ENCODE measurements at regions not wholly inside any gene's neighbourhood (a gene's known extent, or its start where the extent isn't known, plus 50 kb on each side); places are given as distances from the start of the nearest gene placed in this dataset.

DNA sequence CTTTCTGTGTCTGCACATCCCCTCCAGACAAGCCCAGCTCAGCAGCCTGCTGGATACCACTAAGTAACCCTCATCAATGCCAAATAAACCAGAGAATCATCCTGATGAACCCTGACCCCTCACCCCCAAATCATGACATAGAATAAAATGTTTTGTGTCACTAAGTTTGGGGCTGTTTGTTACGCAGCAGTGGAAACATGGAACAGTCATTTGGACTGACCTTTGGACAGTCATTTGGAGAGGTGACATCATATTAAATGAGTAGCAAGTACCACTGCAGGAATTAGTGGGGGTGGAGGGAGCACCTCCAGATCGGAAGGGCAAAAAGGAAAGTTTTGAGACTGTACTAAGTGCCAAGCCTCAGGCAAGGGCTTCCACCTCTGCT, 55.6 kb upstream of the MSX1 start:
- TF ChIP-seq, protein P1, sequence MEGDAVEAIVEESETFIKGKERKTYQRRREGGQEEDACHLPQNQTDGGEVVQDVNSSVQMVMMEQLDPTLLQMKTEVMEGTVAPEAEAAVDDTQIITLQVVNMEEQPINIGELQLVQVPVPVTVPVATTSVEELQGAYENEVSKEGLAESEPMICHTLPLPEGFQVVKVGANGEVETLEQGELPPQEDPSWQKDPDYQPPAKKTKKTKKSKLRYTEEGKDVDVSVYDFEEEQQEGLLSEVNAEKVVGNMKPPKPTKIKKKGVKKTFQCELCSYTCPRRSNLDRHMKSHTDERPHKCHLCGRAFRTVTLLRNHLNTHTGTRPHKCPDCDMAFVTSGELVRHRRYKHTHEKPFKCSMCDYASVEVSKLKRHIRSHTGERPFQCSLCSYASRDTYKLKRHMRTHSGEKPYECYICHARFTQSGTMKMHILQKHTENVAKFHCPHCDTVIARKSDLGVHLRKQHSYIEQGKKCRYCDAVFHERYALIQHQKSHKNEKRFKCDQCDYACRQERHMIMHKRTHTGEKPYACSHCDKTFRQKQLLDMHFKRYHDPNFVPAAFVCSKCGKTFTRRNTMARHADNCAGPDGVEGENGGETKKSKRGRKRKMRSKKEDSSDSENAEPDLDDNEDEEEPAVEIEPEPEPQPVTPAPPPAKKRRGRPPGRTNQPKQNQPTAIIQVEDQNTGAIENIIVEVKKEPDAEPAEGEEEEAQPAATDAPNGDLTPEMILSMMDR (IDR thresholded peaks at IDR 0.05 in 2 of 3, conservative IDR thresholded peaks at IDR 0.05 in 1 of 3; ENCODE audit: borderline replicate concordance in 1 of 3, insufficient read depth in 1 of 3, low read depth in 2 of 3, low read length in 2 of 3) = no peak
- TF ChIP-seq, protein P2, sequence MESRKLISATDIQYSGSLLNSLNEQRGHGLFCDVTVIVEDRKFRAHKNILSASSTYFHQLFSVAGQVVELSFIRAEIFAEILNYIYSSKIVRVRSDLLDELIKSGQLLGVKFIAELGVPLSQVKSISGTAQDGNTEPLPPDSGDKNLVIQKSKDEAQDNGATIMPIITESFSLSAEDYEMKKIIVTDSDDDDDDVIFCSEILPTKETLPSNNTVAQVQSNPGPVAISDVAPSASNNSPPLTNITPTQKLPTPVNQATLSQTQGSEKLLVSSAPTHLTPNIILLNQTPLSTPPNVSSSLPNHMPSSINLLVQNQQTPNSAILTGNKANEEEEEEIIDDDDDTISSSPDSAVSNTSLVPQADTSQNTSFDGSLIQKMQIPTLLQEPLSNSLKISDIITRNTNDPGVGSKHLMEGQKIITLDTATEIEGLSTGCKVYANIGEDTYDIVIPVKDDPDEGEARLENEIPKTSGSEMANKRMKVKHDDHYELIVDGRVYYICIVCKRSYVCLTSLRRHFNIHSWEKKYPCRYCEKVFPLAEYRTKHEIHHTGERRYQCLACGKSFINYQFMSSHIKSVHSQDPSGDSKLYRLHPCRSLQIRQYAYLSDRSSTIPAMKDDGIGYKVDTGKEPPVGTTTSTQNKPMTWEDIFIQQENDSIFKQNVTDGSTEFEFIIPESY (IDR thresholded peaks at IDR 0.05; ENCODE audit: extremely low read depth, insufficient replicate concordance, low read length) = no peak
- no peak for TF ChIP-seq POLR2A (IDR thresholded peaks at IDR 0.05; ENCODE audit: borderline replicate concordance, extremely low read depth, insufficient read depth, insufficient read length)
- TF ChIP-seq, protein P3, sequence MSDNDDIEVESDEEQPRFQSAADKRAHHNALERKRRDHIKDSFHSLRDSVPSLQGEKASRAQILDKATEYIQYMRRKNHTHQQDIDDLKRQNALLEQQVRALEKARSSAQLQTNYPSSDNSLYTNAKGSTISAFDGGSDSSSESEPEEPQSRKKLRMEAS (IDR thresholded peaks at IDR 0.05) = no peak
- no peak for TF ChIP-seq EGR1 (IDR thresholded peaks at IDR 0.05; ENCODE audit: low read depth)
- no peak for TF ChIP-seq POLR2AphosphoS5 (IDR thresholded peaks at IDR 0.05; ENCODE audit: low read depth, low read length)
- no peak for TF ChIP-seq ZNF274 (IDR thresholded peaks at IDR 0.05; ENCODE audit: low read depth, low read length)
- no peak for TF ChIP-seq ZFX (IDR thresholded peaks at IDR 0.05)
- TF ChIP-seq EZH2phosphoT487 (IDR thresholded peaks at IDR 0.05; ENCODE audit: borderline replicate concordance) = no peak
- TF ChIP-seq, protein P4, sequence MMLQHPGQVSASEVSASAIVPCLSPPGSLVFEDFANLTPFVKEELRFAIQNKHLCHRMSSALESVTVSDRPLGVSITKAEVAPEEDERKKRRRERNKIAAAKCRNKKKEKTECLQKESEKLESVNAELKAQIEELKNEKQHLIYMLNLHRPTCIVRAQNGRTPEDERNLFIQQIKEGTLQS (IDR thresholded peaks at IDR 0.05) = no peak
- no peak for TF ChIP-seq EZH2 (IDR thresholded peaks at IDR 0.05)
